ENCODE measurements at regions not wholly inside any gene's neighbourhood (a gene's known extent, or its start where the extent isn't known, plus 50 kb on each side); places are given as distances from the start of the nearest gene placed in this dataset.

GRCh38 chr5:66284588-66285342 lies 140.7 kb downstream of the SREK1 start:
- Histone ChIP-seq H3K36me3 (ENCODE audit: control insufficient read depth in 4 of 4, insufficient read depth in 3 of 4, low read depth in 1 of 4, low read length in 3 of 4) (peaks cover 0 to 2% (median 0%) of the 10 kb centered on the region in 4 donors), H3K4me1 (ENCODE audit: control insufficient read depth in 4 of 4, insufficient read depth in 4 of 4, low read length in 3 of 4) (peaks cover 0 to 4% (median 1%) of the 10 kb centered on the region in 4 donors), H3K27me3 (ENCODE audit: control insufficient read depth in 4 of 4, insufficient read depth in 4 of 4, low read length in 3 of 4) (no peaks in the 10 kb centered on the region), H3K9ac (ENCODE audit: low read depth in 1 of 2, low read length in 2 of 2) (no peak overlapping the region), H3K4me3 (ENCODE audit: low read depth in 1 of 3, low read length in 3 of 3) (no peak overlapping the region), H3K27ac (ENCODE audit: low read depth in 1 of 2, low read length in 2 of 2) (no peak overlapping the region), H3K9me3 (ENCODE audit: control insufficient read depth in 4 of 4, low read length in 3 of 4) (no peaks in the 10 kb centered on the region)
- 40% methylated on average over 2 of the region's 2 CpGs for WGBS
- no peak for DNase-seq (ENCODE audit: low spot score)
- TF ChIP-seq CTCF (IDR thresholded peaks at IDR 0.05; ENCODE audit: low read depth, low read length, missing input control) (no peak), HNF4G (IDR thresholded peaks at IDR 0.05) (no peak), RAD21 (IDR thresholded peaks at IDR 0.05) (no peak), RXRA (IDR thresholded peaks at IDR 0.05) (peak; percentile 51 to 54), GABPA (IDR thresholded peaks at IDR 0.05 in 1 of 2, conservative IDR thresholded peaks at IDR 0.05 in 1 of 2) (no peak), NR2F2 (IDR thresholded peaks at IDR 0.05) (no peak), SP1 (IDR thresholded peaks at IDR 0.05) (peak; percentile 24), EGR1 (IDR thresholded peaks at IDR 0.05; ENCODE audit: low read depth in 2 of 2) (no peak), HNF4A (conservative IDR thresholded peaks at IDR 0.05) (peak; percentile 57 to 73), TAF1 (conservative IDR thresholded peaks at IDR 0.05) (no peak), FOXA2 (IDR thresholded peaks at IDR 0.05) (no peak), FOXA1 (IDR thresholded peaks at IDR 0.05) (no peak), ATF3 (IDR thresholded peaks at IDR 0.05) (no peak), JUND (IDR thresholded peaks at IDR 0.05) (no peak), YY1 (IDR thresholded peaks at IDR 0.05) (no peak)
- TF ChIP-seq, protein P1, sequence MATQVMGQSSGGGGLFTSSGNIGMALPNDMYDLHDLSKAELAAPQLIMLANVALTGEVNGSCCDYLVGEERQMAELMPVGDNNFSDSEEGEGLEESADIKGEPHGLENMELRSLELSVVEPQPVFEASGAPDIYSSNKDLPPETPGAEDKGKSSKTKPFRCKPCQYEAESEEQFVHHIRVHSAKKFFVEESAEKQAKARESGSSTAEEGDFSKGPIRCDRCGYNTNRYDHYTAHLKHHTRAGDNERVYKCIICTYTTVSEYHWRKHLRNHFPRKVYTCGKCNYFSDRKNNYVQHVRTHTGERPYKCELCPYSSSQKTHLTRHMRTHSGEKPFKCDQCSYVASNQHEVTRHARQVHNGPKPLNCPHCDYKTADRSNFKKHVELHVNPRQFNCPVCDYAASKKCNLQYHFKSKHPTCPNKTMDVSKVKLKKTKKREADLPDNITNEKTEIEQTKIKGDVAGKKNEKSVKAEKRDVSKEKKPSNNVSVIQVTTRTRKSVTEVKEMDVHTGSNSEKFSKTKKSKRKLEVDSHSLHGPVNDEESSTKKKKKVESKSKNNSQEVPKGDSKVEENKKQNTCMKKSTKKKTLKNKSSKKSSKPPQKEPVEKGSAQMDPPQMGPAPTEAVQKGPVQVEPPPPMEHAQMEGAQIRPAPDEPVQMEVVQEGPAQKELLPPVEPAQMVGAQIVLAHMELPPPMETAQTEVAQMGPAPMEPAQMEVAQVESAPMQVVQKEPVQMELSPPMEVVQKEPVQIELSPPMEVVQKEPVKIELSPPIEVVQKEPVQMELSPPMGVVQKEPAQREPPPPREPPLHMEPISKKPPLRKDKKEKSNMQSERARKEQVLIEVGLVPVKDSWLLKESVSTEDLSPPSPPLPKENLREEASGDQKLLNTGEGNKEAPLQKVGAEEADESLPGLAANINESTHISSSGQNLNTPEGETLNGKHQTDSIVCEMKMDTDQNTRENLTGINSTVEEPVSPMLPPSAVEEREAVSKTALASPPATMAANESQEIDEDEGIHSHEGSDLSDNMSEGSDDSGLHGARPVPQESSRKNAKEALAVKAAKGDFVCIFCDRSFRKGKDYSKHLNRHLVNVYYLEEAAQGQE (IDR thresholded peaks at IDR 0.05): no peak
- TF ChIP-seq, protein P2, sequence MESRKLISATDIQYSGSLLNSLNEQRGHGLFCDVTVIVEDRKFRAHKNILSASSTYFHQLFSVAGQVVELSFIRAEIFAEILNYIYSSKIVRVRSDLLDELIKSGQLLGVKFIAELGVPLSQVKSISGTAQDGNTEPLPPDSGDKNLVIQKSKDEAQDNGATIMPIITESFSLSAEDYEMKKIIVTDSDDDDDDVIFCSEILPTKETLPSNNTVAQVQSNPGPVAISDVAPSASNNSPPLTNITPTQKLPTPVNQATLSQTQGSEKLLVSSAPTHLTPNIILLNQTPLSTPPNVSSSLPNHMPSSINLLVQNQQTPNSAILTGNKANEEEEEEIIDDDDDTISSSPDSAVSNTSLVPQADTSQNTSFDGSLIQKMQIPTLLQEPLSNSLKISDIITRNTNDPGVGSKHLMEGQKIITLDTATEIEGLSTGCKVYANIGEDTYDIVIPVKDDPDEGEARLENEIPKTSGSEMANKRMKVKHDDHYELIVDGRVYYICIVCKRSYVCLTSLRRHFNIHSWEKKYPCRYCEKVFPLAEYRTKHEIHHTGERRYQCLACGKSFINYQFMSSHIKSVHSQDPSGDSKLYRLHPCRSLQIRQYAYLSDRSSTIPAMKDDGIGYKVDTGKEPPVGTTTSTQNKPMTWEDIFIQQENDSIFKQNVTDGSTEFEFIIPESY (IDR thresholded peaks at IDR 0.05): no peak
- TF ChIP-seq, protein P3, sequence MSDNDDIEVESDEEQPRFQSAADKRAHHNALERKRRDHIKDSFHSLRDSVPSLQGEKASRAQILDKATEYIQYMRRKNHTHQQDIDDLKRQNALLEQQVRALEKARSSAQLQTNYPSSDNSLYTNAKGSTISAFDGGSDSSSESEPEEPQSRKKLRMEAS (IDR thresholded peaks at IDR 0.05): no peak

All from liver (tissue), 8 donors.